ENCODE measurements at regions not wholly inside any gene's neighbourhood (a gene's known extent, or its start where the extent isn't known, plus 50 kb on each side); places are given as distances from the start of the nearest gene placed in this dataset.
"Not testable (repeated sequence)": the region's sequence is repeated elsewhere in the genome, so short reads cannot be mapped to it uniquely, and the experiment has no call there.

GRCh38 chr4:95898226-95898625 lies 58.3 kb downstream of the PDHA2 start:
- DNase-seq: no peak

- no peak for DNase-seq
Measured at GRCh38 chr4:95909211-95909610, 69.3 kb downstream of the PDHA2 start.

GRCh38 chr4:95910749-95911148 lies 70.9 kb downstream of the PDHA2 start:
- no peak for DNase-seq

- no peak for DNase-seq
Measured at GRCh38 chr4:95921470-95921869, 81.6 kb downstream of the PDHA2 start.

GRCh38 chr4:95929448-95930064 lies 89.7 kb downstream of the PDHA2 start:
- no peak for DNase-seq

GRCh38 chr4:95939141-95939540 lies 99.2 kb downstream of the PDHA2 start:
- DNase-seq: no peak

- DNase-seq: no peak
Measured at GRCh38 chr4:95949136-95949765, 109.4 kb downstream of the PDHA2 start.

GRCh38 chr4:95949808-95950207 lies 109.9 kb downstream of the PDHA2 start:
- no peak for DNase-seq

- DNase-seq: not testable (repeated sequence)
Measured at GRCh38 chr4:95952538-95952937, 112.6 kb downstream of the PDHA2 start.

GRCh38 chr4:95956094-95956493 lies 116.2 kb downstream of the PDHA2 start:
- no peak for DNase-seq

- no peak for DNase-seq
Measured at GRCh38 chr4:95957054-95957453, 117.2 kb downstream of the PDHA2 start.

GRCh38 chr4:95957759-95958158 lies 117.9 kb downstream of the PDHA2 start:
- no peak for DNase-seq

- no peak for DNase-seq
Measured at GRCh38 chr4:95959182-95959581, 119.3 kb downstream of the PDHA2 start.

GRCh38 chr4:95959633-95960032 lies 119.7 kb downstream of the PDHA2 start:
- no peak for DNase-seq

- DNase-seq: no peak
Measured at GRCh38 chr4:95963456-95963855, 123.6 kb downstream of the PDHA2 start.

- DNase-seq: no peak
Measured at GRCh38 chr4:95979961-95980876, 140.3 kb downstream of the PDHA2 start.

- no peak for DNase-seq
Measured at GRCh38 chr4:95980877-95981360, 141.0 kb downstream of the PDHA2 start.

- DNase-seq: no peak
Measured at GRCh38 chr4:95981591-95981990, 141.7 kb downstream of the PDHA2 start.

- no peak for DNase-seq
Measured at GRCh38 chr4:95982516-95982915, 142.6 kb downstream of the PDHA2 start.

- no peak for DNase-seq
Measured at GRCh38 chr4:95984081-95984480, 144.2 kb downstream of the PDHA2 start.

GRCh38 chr4:95985051-95985450 lies 145.2 kb downstream of the PDHA2 start:
- DNase-seq: no peak

GRCh38 chr4:95985791-95986550 lies 146.1 kb downstream of the PDHA2 start:
- DNase-seq: no peak

Data from tongue (tissue), 1 donor.